HG03025 (cell line): ENCODE measurements at regions not wholly inside any gene's neighbourhood (a gene's known extent, or its start where the extent isn't known, plus 50 kb on each side); places are given as distances from the start of the nearest gene placed in this dataset.

Experiments used
- ATAC-seq: cut with Tn5 transposase; IDR thresholded peaks from one replicate; pipeline ENCODE4 v1.9.1; 2021; ENCODE audit warnings: mild to moderate bottlenecking, moderate library complexity; ENCODE audit not compliant: unreplicated experiment, low FRiP score

DNA sequence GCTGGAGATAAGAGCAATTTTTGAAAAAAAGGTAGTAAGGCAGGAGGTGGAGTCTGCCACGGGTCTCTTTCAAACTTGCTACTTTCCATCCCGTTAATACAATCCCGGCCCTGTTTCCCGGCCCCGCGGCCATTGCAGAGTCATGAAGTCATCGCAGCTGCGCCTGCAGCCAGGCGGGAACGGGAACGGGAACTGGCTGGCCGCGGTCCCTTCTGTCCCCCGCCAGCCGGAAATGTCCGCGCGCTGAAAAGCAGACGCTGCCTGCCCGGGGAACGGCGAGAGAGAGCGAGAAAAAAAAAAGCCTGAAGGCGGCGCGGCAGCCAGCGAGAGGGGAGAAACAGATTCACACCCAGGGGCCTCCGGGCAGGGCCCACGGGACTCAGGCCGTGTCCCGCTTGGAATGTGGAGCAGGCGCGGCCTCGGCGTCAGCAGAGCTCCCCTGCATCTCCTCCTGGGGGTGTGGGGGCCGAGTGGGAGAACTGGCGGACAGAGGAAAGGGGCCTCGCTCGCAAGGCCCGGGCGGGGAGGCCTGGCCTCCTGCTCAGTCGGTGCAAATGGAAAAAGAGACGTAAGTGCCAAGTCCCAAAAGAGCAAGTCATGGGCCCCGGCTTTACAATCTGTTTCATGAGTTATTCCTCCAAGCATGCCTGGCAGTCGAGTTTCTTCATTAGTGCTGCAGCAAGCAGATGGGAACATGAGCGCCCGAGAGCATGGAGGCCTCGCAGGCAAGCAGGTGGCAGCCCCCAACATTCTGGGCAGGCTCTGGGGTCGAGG is 201.2 kb upstream of the GAS1 start:
- no peak for ATAC-seq

DNA sequence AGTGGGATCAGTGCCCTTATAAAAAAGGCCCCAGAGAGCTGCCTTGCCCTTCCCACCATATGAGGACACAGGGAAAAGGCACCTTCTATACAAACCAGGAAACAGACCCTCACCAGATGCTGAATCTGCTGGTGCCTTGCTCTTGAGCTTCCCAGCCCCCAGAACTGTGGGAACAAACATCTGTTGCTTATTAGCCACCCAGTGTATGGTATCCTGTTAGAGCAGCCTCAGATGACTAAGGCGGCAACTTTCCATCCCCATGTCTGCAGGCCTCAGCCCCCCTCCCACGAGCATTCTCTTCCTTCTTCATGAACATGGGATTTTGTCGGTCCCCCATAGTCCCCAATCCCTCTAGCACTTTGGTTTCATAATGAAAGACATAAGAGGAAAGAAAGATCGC is 202.5 kb upstream of the GAS1 start:
- ATAC-seq, result no peak

GRCh38 chr9:87152256-87152655 is 204.9 kb upstream of the GAS1 start:
- no peak for ATAC-seq

- no peak for ATAC-seq
Measured at GRCh38 chr9:87156247-87156646, 208.9 kb upstream of the GAS1 start.

DNA sequence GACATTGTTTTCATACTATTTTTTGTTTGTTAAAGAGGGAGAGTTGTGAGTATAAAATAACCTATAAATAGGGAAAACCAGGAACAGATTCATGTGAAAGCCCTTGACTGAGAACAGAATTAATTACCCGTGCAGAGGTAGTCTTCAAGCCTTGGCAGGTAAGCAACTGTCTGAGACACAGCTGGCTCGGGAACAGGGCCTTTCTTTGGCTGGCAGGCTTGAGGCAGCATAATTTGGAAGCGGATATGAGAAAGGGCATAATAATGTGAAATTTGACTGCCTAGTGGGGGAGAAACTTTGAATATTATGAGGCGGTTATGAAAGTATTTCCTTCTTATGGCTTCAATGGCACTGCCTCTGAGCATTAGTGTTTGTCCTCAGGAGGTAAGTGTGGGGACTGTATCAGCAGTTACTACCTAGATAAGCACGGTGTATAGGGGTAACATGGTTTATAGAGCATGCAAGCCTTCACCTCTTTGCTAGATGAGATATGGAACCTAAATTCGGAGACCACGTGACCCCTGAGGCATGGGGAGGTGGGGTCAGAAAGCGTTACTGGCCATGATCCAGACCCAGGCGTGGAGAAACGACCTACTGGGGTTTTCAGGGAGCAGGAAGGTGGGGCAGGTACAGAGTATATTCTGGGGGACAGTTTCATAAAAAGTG is 210.2 kb upstream of the GAS1 start:
- no peak for ATAC-seq

DNA sequence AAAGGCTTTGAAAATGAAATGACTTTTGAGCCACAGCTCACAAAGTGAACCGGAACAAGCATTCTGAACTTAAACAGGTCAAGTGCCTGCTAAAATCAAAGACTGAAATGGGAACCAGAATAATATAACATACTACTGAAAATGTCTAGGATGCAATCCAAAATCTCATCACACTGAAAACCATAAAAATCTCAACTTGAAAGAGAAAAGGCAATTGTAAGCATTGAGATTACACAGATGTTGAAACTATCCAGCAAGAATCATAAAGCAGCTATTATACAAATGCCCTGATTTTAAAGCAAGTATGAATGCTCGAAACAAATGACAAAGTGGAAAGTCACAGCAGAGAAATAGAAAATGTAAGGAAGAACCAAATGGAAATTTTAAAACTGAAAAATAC is 211.5 kb upstream of the GAS1 start:
- no peak for ATAC-seq

DNA sequence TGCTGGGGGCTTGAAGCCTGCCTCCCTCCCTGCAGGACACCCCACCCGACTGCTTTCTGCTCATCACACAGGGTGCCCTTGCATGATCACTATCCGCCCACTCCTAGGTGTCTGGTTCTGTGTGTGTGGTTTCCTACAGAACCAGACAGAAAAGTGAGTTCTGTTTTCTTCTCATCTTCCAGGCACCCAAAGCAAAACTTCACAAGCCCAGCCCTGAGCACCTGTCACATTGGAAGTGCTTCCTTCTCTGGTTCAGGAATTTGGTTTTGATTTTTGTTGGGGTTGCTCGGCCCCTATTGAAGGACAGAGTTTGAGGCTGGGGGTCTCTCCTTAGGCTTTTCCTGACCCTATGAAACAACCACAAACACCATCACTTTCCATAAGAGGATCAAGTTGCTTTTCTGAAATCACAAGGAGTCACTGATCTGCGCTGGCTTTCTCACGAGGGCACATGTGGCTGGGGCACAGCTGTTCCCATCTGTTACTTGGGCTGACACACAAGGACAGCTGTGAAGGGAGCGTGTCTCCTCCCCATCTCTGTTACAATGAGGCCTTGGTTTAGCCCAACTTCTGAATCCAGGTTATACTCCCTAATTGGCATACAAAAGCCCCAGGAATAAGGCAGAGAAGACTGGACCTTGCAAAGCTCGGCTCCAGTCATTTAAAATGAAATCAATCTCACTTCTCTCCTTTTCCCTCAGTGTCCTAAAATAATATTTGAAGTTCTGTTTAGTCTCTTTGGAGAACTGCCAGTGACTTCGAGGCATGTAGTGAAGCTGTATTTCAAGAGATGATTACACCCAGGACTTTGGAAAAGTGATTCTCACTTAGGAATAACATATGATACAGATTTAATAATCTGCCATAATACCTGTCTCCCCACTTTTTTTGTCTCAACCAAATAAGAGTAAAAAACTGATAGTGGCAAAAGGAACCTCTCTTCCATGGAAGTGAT is 213.1 kb upstream of the GAS1 start:
- no peak for ATAC-seq

GRCh38 chr9:87167161-87167560 is 219.9 kb upstream of the GAS1 start:
- no peak for ATAC-seq

DNA sequence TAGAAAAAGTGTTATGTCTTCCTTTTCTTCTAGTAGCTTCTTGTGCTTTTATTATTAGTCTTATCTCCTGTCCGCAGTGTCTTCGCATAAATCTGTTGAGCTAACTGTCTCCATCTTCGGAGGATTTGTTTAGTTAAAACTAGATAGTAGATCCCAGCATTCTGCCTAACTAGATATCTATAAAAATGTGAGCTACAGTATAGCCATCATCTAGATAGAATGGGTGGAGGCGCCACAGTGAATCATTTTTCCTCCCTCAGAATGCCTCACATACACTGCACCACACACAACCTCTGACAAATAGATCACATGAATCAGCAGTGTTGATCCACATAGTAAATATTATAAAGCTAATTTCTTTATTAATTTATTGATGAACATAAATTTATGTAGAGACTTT is 220.3 kb upstream of the GAS1 start:
- no peak for ATAC-seq

- no peak for ATAC-seq
Measured at GRCh38 chr9:87178302-87178701, 231.0 kb upstream of the GAS1 start.

DNA sequence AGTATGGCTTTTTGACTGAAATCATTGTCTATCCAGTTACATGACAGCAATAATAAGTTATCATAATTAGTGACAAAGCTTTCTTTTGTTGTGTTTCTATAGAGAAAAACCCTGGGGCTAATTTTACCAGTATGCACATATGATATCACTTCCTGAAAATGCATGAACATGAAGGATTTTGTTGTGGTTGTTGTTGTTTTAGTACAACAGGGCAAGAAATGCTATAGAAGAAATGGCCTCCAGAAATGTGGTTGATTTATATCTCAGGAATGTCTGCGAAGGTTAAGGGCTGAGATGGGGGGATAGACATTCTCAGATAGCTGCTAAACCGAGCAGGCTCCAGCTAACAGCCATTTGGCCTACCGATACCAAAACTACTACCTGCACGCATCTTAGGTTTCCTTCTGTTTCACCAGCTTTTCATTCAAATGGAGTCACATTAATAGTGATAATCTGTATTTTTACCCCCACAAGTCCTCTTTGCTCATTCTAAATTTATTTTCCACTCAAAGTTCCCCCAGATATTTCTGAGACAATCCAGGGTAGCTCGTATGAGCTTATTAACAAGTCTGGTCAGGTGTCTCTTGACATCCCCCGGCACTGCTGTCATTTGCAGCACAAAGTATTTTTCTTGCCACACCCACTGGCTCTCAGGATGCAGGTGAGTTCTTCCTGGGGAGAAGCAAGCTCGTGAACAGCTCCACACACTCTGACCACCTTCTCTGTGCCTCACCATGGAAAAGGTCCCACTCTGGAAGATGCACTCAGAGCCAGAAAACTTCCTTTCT is 232.4 kb upstream of the GAS1 start:
- no peak for ATAC-seq

GRCh38 chr9:87180361-87180760 is 233.1 kb upstream of the GAS1 start:
- ATAC-seq, result no peak

DNA sequence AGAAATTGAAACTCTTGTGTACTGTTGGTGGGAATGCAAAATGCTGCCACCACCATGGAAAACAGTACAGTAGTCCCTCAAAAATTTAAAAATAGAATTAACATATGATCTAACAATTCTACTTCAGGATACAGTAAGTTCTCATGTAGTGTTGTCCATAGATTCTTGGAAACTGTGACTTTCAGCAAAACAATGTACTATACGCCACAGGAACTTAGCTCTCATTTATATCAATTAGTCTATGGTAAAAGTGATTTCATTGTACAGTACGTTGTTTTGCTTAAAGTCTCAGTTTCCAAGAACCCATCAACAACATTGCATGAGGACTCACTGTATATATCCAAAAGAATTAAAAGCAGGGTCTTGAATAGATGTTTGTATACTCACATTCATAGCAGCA is 233.5 kb upstream of the GAS1 start:
- no peak for ATAC-seq

- no peak for ATAC-seq
Measured at GRCh38 chr9:87181670-87182069, 234.4 kb upstream of the GAS1 start.

DNA sequence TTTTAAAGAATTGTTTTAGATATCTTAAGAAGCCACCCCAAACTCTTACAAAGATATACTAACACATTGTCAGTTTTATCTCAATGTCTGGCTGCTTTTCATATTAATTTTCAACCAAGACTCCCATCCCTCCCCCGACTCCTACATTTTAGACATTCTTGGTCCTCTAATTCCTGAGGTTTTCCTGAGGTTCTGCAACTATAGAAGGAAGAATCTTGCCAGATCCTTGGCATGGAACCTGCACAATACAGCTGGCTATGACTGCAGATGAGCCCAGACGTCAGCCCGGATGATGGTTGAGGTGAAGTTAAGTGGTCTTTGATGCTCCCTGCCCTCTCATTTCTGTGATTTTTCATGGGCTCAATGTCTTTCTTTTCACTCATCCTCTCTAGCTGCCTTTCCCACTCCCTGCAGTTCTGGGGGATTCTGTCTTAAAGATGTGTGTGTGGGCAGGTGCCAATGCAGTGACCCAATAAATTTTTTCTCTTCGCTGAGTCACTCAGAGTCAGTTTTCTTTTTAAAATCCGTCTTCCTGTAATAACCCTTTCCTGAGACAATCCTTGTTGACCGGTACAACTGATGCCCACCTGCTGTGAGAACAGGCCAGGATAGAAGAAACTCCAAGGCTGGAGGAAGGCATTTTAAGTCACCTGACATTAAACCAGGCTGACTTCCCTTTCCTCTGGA is 237.8 kb upstream of the GAS1 start:
- ATAC-seq, result no peak

DNA sequence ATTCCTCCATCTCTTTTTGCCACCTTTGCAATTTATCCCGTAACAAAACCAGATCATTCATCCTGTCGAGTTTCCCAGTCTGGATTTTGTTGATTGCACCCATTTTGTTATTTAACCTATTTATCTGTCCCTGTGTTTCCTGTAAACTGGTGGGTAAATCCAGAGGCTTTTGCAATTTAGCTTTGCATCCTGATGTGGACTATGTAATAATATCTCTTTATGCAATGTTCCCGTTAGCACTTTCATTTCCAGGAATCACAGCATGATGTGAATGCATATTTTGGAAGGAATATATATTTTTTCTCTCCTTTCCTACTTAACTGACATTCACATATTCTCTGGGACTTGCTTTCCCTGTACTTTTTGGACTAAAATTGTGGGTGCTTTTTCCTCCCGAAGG is 240.3 kb upstream of the GAS1 start:
- no peak for ATAC-seq

DNA sequence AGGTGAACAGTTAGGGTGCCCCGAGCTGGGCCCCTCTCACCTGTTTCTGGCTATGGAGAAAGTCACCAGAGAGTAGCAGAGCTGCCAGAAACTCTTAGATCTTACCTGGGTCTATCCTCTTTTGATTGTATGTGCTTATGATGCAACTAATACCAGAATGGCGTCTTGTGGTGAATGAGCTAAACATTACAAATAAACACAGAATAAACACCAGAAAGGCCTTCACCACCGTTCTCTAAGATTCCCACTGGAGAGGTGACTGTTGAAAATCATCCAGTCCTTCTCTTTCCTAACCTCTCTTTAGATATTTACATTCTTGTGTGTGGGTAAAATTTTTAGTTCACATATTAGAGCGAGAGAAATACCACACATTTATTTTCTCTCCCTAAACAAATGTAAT is 241.7 kb upstream of the GAS1 start:
- ATAC-seq, result no peak

GRCh38 chr9:87193151-87193550 is 245.8 kb upstream of the GAS1 start:
- no peak for ATAC-seq

DNA sequence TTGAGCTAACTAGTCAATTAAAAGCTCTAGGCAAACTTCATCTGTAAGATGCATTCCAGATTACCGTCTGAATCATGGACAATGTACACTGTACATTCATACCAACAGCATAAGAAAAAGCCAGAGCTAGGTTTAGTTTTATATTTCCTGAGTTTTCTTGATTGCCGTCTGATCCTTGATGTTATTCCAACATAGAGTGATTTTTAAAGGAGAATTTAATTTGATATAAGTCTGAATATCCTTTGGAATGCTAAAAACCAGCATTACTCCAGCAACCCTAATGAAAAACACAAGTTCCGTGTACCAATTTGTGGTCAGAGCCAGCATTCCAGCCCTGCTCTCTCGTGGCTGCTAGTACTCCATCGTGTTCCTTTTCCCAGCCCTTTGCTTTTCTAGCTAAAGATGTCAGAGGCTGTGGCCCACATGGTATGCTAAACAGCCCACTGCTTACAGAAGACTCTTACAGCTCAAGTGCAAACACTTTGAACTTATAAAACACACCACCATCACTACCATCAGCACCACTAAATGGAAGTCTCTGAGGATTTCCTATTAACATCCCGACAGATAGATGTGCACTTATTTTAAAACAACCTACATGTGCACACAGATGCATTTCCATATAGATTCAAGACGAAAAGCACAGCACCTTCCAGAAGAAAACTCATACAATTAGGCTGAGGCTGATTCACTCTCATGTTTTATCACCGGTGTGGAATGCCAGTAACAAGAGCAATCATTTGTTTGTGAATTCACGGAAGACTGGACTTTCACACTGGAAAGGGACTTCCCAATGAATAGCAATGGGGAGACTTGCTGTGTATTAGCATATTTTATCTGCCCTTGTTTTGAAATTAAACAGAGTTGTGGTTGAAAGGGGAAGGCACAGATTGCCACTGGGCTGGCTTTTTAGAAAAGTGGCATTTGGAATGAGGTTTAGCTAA is 246.9 kb upstream of the GAS1 start:
- no peak for ATAC-seq
